WTC11 (cell line): ENCODE measurements at regions not wholly inside any gene's neighbourhood (a gene's known extent, or its start where the extent isn't known, plus 50 kb on each side); places are given as distances from the start of the nearest gene placed in this dataset.

Experiments
- ATAC-seq: fragments of 200-7000 bp; cut with Tn5 transposase; 2 replicates; pipeline ENCODE4 v1.10.0; 2021; ENCODE audit warnings: mild to moderate bottlenecking, moderate library complexity
- CTCF ChIA-PET: fragments of 300-600 bp; sonication (Branson Sonifier 250); formaldehyde crosslinking; loops from one replicate; lab custom pipeline; 2021; ENCODE audit warnings: antibody characterized with exemption; lab: Charles Lee
- POLR2A ChIA-PET: fragments of 350-600 bp; sonication (Branson Sonifier 250); formaldehyde crosslinking; loops from one replicate; lab custom pipeline; 2021; ENCODE audit warnings: antibody characterized with exemption; lab: Charles Lee
- DNase-seq: peaks from one replicate; pipeline ENCODE4 v3.0.0; 2021; ENCODE audit warnings: low spot score
- H3K27ac Mint-ChIP-seq: 2 replicates; pipeline ENCODE4 v1.8.0; 2021; ENCODE audit warnings: mixed read lengths
- H3K27me3 Mint-ChIP-seq: 2 replicates; pipeline ENCODE4 v1.8.0; 2021; ENCODE audit warnings: low read depth, mild to moderate bottlenecking, moderate library complexity, mixed read lengths
- H3K36me3 Mint-ChIP-seq: 2 replicates; pipeline ENCODE4 v1.8.0; 2021; ENCODE audit warnings: mixed read lengths
- H3K4me1 Mint-ChIP-seq: 2 replicates; pipeline ENCODE4 v1.8.0; 2022; ENCODE audit warnings: mixed read lengths
- H3K4me3 Mint-ChIP-seq: 2 replicates; pipeline ENCODE4 v1.8.0; 2021; ENCODE audit warnings: mild to moderate bottlenecking, moderate library complexity, mixed read lengths
- H3K9me3 Mint-ChIP-seq: 2 replicates; pipeline ENCODE4 v1.8.0; 2021; ENCODE audit warnings: mixed read lengths
- ATF3 ChIP-seq: sonication (generic); formaldehyde crosslinking; conservative IDR thresholded peaks from 2 replicates; pipeline ENCODE4 v1.8.1; 2022; ENCODE audit warnings: mild to moderate bottlenecking, missing genetic modification reagents
- ATF6 ChIP-seq: sonication (generic); formaldehyde crosslinking; IDR thresholded peaks from 2 replicates; pipeline ENCODE4 v1.8.1; 2023; ENCODE audit warnings: mild to moderate bottlenecking, missing genetic modification reagents
- CBFB ChIP-seq: sonication (generic); formaldehyde crosslinking; IDR thresholded peaks from 2 replicates; pipeline ENCODE4 v1.8.1; 2022; ENCODE audit warnings: mild to moderate bottlenecking, low read depth, missing genetic modification reagents
- FOXK1 ChIP-seq: sonication (generic); formaldehyde crosslinking; IDR thresholded peaks from 2 replicates; pipeline ENCODE4 v1.8.0; 2022; ENCODE audit warnings: mild to moderate bottlenecking, moderate library complexity, missing genetic modification reagents
- FOXP4 ChIP-seq: sonication (generic); formaldehyde crosslinking; IDR thresholded peaks from 2 replicates; pipeline ENCODE4 v1.8.0; 2022; ENCODE audit warnings: mild to moderate bottlenecking, missing genetic modification reagents
- KAT7 ChIP-seq: sonication (generic); formaldehyde crosslinking; IDR thresholded peaks from 2 replicates; pipeline ENCODE4 v1.8.1; 2023; ENCODE audit warnings: missing genetic modification reagents, mild to moderate bottlenecking, borderline replicate concordance
- SP1 ChIP-seq: sonication (generic); formaldehyde crosslinking; conservative IDR thresholded peaks from 2 replicates; pipeline ENCODE4 v1.8.1; 2022; ENCODE audit warnings: missing genetic modification reagents
- TCF7 ChIP-seq: sonication (generic); formaldehyde crosslinking; IDR thresholded peaks from 2 replicates; pipeline ENCODE4 v1.8.0; 2022; ENCODE audit warnings: mild to moderate bottlenecking, low read depth, missing genetic modification reagents, moderate library complexity
- TEAD4 ChIP-seq: sonication (generic); formaldehyde crosslinking; IDR thresholded peaks from 2 replicates; pipeline ENCODE4 v1.8.0; 2022; ENCODE audit warnings: mild to moderate bottlenecking, missing genetic modification reagents
- TF ChIP-seq, protein P1 (sequence below): sonication (generic); formaldehyde crosslinking; IDR thresholded peaks from 2 replicates; pipeline ENCODE4 v1.8.1; 2023; ENCODE audit warnings: mild to moderate bottlenecking, missing genetic modification reagents, moderate library complexity
- TF ChIP-seq, protein P2 (sequence below): sonication (generic); formaldehyde crosslinking; IDR thresholded peaks from 2 replicates; pipeline ENCODE4 v1.8.1; 2022; ENCODE audit warnings: low read depth, mild to moderate bottlenecking, moderate library complexity, missing genetic modification reagents, borderline replicate concordance
- TF ChIP-seq, protein P3 (sequence below): sonication (generic); formaldehyde crosslinking; IDR thresholded peaks from 2 replicates; pipeline ENCODE4 v1.8.0; 2023; ENCODE audit warnings: mild to moderate bottlenecking, missing genetic modification reagents
- TF ChIP-seq, protein P4 (sequence below): sonication (generic); formaldehyde crosslinking; IDR thresholded peaks from 2 replicates; pipeline ENCODE4 v1.8.1; 2023; ENCODE audit warnings: mild to moderate bottlenecking, moderate library complexity, missing genetic modification reagents
- TF ChIP-seq, protein P5 (sequence below): fragments of 250-450 bp; sonication (Bioruptor Pico); IDR thresholded peaks from 2 replicates; pipeline ENCODE4 v1.9.0; 2021; ENCODE audit warnings: moderate library complexity, mild to moderate bottlenecking, inconsistent platforms, borderline replicate concordance

DNA sequence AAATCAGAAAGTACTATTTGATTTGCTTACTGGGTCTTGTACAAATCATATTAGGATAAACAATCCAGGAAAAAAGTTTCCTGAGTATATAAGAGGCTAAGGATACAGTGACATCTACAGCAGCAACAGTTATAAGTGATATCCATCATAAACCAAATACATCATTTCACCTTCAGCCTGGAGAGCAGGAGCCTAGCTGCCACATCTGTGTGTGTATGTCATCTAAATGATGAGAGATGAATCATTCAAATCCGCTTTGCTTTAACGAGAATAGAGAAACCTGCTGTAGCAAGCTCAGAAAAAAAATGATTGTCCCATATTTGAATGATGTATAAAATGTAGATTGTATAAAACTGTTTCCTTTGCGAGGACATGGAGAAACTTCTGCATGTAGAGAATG lies 841.4 kb downstream of the SI start (continued):
- TF ChIP-seq, protein P1, sequence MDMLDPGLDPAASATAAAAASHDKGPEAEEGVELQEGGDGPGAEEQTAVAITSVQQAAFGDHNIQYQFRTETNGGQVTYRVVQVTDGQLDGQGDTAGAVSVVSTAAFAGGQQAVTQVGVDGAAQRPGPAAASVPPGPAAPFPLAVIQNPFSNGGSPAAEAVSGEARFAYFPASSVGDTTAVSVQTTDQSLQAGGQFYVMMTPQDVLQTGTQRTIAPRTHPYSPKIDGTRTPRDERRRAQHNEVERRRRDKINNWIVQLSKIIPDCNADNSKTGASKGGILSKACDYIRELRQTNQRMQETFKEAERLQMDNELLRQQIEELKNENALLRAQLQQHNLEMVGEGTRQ (CRISPR knock-in tag) = no peak
- TF ChIP-seq, protein P2, sequence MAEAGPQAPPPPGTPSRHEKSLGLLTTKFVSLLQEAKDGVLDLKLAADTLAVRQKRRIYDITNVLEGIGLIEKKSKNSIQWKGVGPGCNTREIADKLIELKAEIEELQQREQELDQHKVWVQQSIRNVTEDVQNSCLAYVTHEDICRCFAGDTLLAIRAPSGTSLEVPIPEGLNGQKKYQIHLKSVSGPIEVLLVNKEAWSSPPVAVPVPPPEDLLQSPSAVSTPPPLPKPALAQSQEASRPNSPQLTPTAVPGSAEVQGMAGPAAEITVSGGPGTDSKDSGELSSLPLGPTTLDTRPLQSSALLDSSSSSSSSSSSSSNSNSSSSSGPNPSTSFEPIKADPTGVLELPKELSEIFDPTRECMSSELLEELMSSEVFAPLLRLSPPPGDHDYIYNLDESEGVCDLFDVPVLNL (CRISPR knock-in tag) = no peak
- TF ChIP-seq KAT7 (CRISPR knock-in tag) (no peak), TCF7 (CRISPR knock-in tag) (no peak)
- TF ChIP-seq, protein P3, sequence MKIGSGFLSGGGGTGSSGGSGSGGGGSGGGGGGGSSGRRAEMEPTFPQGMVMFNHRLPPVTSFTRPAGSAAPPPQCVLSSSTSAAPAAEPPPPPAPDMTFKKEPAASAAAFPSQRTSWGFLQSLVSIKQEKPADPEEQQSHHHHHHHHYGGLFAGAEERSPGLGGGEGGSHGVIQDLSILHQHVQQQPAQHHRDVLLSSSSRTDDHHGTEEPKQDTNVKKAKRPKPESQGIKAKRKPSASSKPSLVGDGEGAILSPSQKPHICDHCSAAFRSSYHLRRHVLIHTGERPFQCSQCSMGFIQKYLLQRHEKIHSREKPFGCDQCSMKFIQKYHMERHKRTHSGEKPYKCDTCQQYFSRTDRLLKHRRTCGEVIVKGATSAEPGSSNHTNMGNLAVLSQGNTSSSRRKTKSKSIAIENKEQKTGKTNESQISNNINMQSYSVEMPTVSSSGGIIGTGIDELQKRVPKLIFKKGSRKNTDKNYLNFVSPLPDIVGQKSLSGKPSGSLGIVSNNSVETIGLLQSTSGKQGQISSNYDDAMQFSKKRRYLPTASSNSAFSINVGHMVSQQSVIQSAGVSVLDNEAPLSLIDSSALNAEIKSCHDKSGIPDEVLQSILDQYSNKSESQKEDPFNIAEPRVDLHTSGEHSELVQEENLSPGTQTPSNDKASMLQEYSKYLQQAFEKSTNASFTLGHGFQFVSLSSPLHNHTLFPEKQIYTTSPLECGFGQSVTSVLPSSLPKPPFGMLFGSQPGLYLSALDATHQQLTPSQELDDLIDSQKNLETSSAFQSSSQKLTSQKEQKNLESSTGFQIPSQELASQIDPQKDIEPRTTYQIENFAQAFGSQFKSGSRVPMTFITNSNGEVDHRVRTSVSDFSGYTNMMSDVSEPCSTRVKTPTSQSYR (CRISPR knock-in tag) = no peak

DNA sequence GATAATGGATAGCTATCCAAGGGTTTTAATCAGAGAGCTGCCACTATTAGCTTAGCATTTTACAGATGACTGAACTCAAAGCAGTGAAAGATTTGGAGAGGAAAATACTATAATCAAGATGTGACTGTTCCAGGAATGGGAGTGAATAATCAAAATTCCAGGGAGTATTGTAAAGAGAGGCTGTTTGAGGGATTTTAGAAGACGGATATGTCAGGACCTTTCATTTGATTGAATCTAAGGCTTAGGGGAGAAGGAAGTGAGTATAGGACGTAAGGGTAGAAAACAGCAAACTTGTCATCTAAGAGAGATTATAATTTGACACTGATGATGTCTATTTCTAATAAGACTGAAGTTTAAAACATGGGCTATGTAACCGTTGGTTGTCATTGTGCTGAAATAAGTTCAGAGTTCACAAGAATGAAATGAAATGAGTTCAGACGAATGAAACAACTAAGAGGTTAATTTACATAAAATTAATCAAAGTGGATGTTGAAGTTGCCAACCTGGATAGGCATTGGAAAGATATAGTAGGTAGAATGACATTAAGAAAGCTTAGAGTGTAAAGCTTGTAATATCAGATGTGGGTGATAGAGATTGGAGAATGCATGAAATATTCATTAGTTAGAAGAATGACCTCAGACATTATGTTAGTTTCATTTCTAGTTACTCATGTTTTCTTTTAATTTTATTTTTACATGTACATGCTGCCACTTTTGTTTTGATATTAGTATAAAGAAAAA lies 842.8 kb downstream of the SI start:
- Mint-ChIP-seq H3K27me3 (no peaks in the 10 kb centered on the region), H3K4me1 (no peaks in the 10 kb centered on the region), H3K36me3 (no peaks in the 10 kb centered on the region), H3K9me3 (no peaks in the 10 kb centered on the region), H3K4me3 (no peak overlapping the region), H3K27ac (no peak overlapping the region)
- POLR2A ChIA-PET = no interaction called here
- DNase-seq = no peak
- CTCF ChIA-PET = no interaction called here
- ATAC-seq = no peak
- TF ChIP-seq FOXK1 (CRISPR knock-in tag) (no peak), ATF3 (CRISPR knock-in tag) (no peak), FOXP4 (no peak), SP1 (CRISPR knock-in tag) (no peak), ATF6 (CRISPR knock-in tag) (no peak), TEAD4 (no peak), CBFB (no peak)
- TF ChIP-seq, protein P4, sequence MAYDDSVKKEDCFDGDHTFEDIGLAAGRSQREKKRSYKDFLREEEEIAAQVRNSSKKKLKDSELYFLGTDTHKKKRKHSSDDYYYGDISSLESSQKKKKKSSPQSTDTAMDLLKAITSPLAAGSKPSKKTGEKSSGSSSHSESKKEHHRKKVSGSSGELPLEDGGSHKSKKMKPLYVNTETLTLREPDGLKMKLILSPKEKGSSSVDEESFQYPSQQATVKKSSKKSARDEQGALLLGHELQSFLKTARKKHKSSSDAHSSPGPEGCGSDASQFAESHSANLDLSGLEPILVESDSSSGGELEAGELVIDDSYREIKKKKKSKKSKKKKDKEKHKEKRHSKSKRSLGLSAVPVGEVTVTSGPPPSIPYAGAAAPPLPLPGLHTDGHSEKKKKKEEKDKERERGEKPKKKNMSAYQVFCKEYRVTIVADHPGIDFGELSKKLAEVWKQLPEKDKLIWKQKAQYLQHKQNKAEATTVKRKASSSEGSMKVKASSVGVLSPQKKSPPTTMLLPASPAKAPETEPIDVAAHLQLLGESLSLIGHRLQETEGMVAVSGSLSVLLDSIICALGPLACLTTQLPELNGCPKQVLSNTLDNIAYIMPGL (CRISPR knock-in tag) = no peak
- TF ChIP-seq, protein P3 (CRISPR knock-in tag) = no peak
- TF ChIP-seq, protein P5, sequence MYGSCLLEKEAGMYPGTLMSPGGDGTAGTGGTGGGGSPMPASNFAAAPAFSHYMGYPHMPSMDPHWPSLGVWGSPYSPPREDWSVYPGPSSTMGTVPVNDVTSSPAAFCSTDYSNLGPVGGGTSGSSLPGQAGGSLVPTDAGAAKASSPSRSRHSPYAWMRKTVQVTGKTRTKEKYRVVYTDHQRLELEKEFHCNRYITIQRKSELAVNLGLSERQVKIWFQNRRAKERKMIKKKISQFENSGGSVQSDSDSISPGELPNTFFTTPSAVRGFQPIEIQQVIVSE (CRISPR knock-in tag) = no peak
- TF ChIP-seq, protein P1 (CRISPR knock-in tag) = no peak
- TF ChIP-seq, protein P2 (CRISPR knock-in tag) = no peak
